Stimulated activated CD4-positive, alpha-beta T cell treated with anti-CD3 and anti-CD28 coated beads, TNF-alpha, amount 100 ng/mL, for 24 hours (primary cell): ENCODE measurements at regions not wholly inside any gene's neighbourhood (a gene's known extent, or its start where the extent isn't known, plus 50 kb on each side); places are given as distances from the start of the nearest gene placed in this dataset.
A peak's percentile ranks its signal among the peaks of the same experiment; 100 is the strongest.

Experiments
- DNase-seq, 3 experiments: peaks; one replicate each; pipeline ENCODE4 v3.0.0-alpha.2; 2020; ENCODE audit warnings: low read depth in 3 of 3

DNA sequence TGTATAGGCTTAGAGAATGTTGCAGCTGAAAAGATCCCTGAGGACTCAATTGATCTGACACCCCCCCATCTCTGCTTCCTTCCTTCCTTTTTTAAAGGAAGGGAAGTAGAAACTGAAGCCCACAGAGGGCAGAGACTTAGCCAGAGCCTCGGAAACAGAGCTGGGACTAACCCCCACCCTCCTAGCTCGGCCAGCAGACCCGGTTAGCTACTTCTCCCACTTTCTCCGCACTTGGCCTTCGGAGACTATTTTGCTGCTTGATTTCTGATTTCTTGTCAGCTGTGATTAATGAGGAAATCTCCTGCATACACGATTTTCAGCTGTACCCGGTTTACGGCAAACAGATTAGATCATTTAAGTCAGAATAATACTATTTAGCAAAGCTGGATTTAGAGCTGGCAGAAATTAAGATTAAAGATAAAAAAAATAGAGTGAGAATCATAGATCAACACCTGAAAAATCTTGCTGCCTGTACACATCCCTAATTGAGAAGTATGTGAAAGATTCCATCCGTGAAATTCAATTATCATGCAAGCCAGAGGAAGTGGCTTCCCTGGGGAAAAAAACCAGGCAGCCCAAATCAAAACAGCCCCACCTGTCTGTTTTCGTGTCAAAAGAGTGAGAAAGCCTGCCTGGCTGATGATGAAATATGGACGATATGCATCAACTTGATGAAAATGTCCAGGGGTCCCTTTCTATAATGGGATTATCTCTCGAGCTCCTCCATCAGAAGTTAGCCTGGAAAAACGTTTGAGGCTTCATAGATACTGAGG is 159.5 kb upstream of the SHB start:
- no peak for DNase-seq

DNA sequence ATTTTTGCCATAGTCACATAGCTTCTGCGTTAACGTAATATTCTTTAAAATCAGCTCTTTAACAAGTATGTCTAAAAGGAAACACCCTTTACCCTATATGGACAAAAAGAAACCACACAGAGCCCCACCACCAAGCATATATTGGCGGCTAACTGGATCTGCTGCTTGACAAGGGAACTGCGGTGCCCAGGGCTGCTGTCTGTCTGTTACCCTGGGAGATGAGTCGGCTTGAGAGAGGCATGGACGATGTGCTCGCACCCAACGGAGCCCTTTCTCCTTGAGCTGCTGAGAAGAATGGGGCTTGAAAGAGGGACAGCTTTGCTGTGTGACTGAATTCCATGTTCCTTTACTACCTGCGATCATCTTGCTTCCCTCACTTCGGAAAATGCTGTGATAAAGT is 158.6 kb upstream of the SHB start:
- DNase-seq = no peak

DNA sequence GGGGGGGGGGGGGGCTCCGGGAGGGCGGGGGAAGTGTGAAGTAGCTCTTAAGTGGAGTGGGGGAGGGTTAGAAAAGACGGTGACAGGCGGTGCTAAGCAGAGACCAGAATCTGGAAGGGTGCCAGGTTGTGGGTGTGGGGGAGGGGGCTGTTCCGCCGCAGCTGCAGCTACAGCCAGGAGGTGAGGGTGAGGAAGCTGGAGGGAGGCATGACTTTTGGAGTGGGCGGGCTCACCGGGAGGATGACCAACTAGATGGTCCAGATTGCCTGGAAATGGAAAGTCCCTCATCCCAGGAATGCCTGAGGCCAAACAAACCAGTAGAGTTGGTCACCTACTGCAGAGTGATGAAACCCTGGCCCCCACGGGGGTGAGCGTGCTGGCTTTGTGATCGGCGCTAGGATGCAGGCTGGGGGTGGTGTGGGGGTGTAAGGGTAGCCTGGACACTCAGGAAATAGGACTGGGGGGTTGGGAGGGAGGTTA is 158.1 kb upstream of the SHB start:
- peak; percentile 10 to 65 (median 34) for DNase-seq

DNA sequence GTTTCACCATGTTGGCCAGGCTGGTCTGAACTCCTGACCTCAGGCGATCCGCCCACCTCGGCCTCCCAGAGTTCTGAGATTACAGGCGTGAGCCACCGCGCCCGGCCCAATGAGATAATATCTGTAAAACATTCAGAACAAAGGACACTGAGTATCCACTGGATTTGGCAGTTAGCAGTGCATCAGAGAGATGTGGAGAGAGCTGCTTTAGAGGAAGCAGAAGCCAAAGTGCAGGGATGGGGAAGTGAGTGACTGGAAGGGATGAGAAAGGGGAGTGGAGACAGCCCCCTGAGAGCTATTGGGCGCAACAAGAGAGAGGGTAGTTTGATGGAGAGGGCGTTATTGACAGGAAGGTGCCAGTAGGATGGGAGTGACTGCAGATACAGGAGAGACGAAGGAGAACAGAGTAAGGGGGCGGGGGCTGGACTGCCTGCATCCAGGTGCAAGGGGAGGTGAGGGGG is 157.5 kb upstream of the SHB start:
- no peak for DNase-seq

DNA sequence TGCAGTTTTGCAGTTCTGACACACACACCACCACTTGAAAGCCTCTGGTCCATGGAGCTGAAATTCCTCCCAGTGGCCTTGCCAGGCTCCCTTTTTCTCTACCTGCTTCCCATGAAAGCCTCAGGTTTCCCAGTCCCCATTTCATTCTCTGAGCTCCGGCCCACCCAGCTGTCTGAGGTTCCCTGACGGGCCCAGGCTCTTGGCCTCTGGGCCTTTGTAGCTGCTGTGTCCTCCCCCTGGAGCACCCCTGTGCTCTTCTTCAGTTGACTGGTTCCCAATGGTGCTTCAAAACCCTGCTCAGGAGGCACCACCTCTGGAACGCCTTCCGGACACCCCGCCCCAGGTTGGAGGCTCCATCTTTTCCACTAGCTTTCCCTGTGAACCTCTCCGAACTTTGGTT is 155.9 kb upstream of the SHB start:
- DNase-seq = no peak

DNA sequence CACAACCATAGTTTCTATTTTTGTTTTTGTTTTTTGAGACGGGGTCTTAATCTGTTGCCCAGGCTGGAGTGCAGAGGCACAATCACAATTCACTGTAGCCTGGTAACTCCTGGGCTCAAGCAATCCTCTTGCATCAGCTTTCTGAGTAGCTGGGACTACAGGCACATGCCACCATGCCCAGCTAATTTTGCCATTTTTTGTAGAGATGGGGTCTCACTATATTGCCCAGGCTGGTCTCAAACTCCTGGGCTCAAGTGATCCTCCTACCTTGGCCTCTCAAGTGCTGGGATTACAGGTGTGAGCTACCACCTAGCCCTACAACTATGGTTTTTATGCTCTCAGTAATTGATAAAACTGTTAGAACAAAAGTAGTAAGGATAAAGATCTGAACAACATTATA is 147.5 kb upstream of the SHB start:
- no peak for DNase-seq

DNA sequence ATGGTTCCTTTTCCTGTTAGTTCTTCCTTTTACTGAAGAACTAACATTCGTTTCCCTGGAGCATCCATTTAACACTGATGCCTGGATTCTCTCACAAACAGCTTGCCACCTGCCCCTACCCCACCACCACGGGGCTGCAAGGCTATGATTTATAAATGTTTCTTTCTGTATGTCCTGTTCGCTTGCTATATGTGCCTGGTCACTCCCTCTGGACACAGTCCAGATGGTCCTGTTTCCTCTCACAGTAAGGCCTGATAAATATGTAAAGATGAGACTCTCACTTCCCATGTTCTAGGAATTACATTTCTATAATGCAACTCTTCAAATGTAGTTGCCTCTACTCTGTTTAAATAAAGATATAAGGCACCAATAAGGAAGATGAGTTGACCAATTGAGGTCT is 146.4 kb upstream of the SHB start:
- no peak for DNase-seq

DNA sequence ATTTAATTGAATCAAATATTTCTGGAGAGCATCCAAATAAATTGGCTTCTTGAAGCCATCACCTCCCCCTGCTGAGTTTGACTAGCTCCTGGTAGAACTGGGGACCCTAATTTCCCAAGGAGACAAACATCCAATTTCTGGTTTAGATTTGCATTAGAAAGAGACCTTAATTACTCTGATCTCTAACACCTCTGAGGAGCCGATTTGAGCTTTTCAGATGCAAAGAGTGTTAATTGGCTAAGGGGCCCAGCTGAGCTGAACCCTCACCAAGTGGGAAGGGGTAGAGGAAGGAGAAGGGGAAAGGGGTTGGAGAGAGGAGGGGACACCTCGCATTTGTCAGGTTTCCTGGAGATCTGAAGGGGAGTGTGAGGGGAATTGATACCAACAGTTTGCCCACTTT is 145.4 kb upstream of the SHB start:
- no peak for DNase-seq

DNA sequence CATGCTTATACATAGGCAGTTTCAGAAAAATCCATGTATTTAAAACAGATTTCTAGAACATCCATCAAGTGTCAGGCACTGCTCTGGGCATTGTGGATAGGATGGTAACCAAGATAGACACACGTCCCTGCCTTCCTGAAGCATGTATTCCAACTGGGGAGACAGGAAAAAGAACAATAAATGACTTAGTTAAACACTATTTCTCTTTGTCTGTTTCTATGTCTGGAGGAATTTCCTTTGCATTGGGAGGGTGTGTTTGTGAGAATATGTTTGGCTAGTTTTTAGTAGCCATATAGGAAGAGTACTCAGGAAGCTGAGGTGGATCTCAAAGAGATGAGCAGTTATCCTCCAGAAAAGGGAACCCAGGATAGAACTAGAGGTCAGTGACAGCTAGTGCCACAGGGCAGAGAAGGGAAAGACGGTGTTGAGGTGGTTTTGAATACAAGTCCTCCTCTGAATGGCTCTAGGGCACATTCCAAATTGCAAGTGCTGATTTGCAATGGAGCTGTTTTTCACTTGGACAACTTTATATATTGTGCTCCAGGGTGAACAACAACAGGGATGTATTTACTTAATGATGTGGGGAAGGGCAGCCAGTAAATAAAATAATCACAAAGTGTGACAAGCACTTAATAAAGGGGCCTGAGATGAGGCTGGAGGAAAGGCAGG is 144.7 kb upstream of the SHB start:
- DNase-seq = no peak

DNA sequence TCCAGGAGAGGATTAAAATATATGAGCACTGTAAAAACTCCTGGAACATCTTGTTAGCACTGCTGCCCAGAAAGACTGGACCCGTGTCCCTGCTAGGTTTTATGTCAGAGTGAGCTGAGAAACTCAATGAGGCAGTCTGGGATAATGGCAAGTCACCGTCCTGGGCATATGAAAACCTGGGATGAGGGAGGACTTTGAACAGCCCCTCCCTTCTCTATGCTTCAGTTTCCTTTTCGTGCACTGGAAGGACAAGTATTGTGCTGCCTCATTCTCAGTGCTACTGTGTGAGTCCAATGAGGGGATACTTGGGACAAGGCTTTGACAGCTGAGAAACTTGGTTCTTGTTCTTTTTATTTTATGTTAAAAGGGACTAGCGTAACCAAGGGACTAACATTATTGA is 143.0 kb upstream of the SHB start:
- DNase-seq = no peak

DNA sequence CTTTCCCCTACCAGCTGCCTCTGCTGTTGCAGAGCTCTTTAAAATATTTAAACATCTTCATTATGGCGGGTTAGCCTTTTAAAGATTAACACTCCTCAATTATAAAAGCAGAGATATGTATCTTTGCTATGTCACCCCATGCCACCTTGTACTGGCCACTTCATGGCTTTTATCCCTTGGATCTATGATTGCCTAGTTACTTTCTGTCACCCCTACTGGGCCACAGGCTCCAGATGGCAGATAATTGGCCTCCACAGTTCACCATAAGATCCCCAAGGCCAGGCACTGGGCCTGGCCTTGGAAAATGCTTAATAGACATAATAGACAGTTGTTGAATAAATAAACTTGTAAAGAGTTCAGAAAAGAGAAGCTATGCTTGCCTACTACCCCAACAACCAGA is 142.0 kb upstream of the SHB start:
- no peak for DNase-seq

DNA sequence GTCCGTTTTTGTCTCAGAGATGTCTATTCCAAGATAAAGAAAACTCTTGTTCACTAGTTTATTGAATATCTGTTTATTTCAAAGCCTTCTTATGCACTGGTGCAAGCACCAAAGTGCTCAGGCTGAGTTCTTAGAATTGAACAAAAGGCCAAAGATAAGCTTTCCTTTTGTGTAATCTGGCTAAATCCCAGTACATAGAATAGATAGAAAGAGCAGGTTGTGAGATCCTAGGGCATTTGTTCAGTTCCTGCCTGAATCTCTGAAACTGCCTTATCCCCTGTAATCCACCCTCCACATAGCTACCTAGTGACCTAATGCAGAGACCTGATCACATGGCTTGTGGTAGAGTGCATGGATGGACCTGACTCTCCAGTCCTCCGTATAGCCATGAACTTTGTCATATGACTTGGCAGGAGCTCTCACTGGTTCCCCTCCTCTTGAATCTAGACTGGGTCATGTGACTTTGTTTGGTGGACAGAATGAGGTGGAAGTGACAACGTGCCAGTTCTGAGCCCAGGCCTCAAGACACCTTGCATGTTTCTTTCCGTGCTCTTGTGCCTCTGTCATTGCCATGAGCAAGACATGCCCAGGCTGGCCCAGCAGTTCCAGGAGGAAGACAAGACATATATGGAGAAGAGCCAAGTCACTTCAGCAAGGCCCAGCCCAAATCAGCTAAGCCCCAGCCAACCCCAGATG is 139.3 kb upstream of the SHB start:
- no peak for DNase-seq

DNA sequence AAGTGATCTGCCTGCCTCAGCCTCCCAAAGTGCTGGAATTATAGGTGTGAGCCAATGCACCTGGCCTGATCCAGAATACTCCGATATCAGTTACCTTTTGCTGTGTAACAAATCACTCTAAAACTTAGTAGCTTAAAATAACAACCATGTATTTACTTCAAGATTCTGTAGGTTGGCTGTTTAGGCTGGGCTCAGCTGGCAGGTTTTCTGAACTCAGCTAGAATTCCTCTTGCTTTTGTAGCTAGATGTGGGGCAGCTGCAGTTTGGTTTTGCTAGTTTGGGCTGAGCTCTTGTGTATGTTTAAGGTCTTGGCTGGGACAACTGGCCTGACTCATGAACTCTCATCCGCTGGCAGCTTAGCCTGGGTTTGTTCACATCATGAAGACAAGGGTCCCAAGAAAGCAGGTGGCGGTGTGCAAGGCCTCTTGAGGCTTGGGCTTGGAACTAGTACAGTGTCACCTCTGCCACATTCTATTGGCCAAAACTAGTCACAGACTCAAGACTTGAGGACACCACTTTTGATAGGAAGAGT is 138.3 kb upstream of the SHB start:
- no peak for DNase-seq

DNA sequence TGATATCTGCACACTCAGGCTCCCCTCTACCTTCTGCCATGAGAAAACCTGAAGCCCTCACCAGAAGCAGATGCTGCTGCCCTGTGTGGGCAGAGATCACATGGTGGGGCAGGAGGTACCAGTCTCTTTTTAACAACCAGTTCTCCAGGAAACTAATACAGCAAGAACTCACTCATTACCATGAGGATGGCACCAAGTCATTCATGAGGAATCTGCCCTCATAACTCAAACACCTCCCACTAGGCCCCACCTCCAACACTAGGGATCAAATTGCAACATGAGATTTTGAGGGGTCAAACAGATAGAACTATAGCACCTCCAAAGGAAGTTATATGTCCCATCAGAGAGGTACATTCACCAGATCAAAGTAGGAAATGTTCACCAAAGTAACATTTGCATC is 136.3 kb upstream of the SHB start:
- DNase-seq = no peak

DNA sequence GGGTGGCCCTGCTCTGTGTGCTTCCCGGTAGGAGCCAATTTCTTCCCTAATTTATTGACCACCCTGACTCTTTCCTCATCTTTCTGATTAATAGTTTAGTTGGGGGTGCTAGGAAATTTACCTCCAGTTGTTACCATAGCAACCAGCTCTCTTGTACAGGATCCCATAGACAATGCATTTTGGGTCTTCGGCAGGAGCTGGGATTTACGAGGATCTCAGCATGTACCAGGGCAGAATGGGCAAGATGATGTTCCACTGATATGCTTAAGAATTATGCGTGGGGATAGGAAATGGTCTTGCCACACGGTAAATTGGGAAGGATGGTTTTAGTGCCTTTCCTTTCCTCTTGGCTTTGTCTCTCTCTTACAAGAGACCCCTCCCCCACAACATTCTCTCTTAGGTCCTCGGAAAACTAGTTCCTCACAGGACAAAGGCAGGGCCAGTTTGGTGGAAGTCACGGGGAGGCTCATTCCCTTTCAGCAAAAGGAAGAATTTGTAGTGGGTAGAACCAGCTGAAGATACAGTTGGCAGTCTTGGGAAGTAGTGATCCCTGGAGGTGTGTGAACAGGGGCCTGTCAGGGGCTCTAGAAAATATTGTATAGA is 133.4 kb upstream of the SHB start:
- no peak for DNase-seq

DNA sequence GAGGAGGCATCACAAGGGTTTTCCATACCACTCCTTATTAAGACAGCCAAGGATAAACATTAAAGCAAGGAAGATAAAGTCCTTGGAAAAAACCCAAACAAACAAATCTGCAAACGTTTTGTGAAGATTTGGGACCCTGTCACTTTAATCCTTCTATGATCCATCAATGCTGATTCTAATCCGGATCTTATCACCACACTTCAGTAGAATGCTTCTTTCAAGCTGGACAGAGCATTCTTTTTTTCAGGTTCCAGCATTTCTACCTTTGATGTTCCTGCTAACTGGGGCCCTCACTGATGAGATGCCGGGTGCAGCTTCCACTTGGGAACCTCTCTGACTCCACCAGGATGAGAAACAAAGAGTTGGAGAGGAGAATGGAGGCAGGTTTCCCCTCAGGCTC is 132.8 kb upstream of the SHB start:
- no peak for DNase-seq

DNA sequence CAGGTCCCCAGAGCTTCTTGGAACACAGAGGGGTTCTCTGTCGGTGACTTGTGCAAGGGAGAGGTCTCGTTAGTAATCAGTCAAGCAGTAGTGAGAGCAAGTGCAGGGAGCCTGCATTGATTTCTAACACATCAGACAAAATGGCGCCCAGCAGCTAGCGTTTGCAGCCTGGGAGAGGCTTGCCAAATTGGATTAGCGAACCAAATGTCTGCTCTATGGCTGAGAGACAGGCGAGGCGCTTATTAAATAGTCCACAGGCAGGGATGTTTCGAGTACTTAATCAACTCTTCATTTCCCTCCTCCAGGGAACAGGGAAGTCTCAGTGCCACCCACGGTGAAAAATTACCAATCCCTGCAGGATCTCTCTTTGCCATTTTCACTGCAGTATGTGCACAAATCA is 131.4 kb upstream of the SHB start:
- DNase-seq = no peak

DNA sequence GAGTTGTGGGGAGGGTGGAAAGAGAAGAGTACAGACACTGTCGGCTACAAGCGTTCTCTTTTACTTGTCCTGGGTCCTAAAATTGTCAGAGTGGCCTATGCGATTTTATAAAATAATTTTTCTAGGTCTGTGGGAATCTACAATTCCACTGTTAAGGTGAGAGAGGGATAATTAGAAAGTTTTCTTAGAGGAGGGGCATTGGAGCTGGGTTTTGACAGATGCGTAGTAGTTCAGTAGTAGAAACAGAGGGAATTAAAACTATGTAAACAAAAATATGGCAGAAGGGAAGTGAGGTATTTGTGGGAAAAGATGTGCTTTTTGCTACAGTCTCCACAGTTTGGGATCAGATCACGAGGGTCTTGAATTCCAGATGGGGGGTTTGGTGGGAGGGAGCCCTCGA is 129.1 kb upstream of the SHB start:
- DNase-seq = no peak

DNA sequence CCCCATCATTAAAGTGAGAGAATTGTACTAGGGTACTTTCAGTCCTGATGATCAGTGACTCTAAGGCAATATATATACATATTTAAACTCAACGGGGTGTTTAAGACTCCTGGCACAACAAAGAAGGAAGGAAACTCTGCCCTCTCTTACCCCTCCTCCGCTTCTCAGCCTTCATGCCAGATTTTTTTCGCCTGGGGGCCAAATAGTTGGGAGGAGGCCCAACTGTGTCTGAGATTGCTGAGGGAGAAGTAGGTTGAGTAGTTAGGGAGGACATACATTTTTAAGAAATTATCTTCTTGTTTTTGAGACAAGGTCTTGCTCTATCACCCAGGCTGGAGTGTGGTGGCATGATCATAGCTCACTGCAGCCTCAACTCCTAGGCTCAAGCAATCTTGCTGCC is 127.7 kb upstream of the SHB start:
- DNase-seq = no peak

DNA sequence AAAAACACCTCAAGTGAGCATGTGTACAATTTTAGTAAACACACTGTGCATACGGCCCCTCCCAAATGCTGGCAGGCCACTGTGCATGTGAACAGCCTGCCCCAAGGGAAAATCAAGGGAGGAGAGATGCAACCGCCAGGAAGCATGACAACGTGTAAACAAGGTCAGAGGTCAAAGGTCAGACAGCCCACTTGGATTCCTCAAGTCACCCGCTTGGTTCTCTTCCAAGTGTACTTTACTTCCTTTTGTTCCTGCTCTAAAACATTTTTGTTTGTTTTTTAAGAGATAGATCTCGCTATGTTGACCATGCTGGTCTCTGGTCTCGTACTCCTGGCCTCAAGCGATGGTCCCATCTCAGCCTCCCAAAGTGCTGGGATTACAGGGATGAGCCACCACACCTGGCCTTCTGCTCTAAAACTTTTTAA is 126.7 kb upstream of the SHB start:
- no peak for DNase-seq

DNA sequence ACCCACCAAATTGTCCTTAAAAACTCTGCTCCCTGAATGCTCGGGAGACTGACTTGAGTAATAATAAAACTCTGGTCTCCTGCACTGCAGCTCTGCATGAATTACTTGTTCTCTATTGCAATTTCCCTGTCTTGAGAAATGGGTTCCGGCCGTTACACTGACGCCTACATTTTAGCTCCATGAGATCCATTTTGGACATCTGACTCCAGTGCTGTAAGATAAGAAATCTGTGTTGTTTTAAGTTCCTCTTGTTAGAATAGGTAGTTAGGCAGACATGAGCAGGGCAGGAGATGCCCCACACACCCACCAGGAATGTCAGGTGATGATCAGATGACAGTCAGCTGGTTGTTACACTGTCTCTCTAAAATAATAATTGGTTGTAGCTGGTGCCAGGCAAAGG is 125.8 kb upstream of the SHB start:
- DNase-seq = no peak

DNA sequence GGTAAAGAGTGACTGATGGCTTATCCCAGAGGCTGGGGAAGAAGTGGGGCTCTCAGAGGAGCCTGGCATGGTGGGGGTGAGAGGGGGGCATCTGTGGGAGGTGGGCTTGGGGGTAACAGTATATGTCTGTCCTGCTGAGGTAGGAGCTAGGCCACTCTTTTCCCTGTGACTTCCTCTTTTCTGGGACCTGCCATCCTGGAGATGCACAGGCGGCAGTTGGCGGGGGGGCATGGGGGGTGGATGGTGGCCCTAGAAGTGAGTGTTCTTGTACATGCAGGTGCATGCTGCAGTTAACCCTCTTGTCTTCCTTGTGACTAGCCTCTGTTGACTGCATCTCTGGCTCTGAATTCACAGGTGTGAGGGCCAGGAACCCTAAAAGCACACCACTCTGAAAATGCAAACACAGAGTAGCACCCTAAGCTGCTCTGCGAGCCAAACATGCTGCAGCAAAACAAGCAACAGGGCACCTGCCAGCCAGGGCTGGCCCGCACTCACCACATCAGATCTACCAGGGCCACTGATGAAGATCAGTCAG is 123.8 kb upstream of the SHB start:
- no peak for DNase-seq
